IMR-90 (cell line): ENCODE measurements at regions not wholly inside any gene's neighbourhood (a gene's known extent, or its start where the extent isn't known, plus 50 kb on each side); places are given as distances from the start of the nearest gene placed in this dataset.

Source experiments
- ATAC-seq: fragments of 200-7000 bp; cut with Tn5 transposase; 2 replicates; pipeline ENCODE4 v1.9.1; 2020; ENCODE audit warnings: low read depth, mild to moderate bottlenecking, moderate library complexity
- BruUV-seq: library from RNA; stranded (reverse); fragments of 400-500 nt; replicated peaks from 2 replicates; lab custom pipeline; 2021; lab: Mats Ljungman, UMichigan
- CTCF ChIA-PET: fragments of 300-600 bp; formaldehyde crosslinking; extraction: SDS; loops from one replicate; lab custom pipeline; 2021; ENCODE audit warnings: antibody characterized with exemption; lab: Yijun Ruan, JAX
- POLR2A ChIA-PET: fragments of 300-600 bp; sonication (Branson Sonifier 250); formaldehyde crosslinking; loops from one replicate; lab custom pipeline; 2022; ENCODE audit warnings: antibody characterized with exemption; ENCODE audit not compliant: unreplicated experiment; lab: Charles Lee
- DNase-seq: peaks from one replicate; pipeline ENCODE4 v3.0.0; 2013
- H2AFZ ChIP-seq: replicated peaks from 2 replicates; pipeline ENCODE3; 2013; ENCODE audit warnings: low read length, mild to moderate bottlenecking; ENCODE audit not compliant: poor library complexity
- H2AK5ac ChIP-seq: 2 replicates; pipeline ENCODE4 v1.6.1; 2013; ENCODE audit warnings: low read depth, low read length, inconsistent platforms
- H2AK9ac ChIP-seq: replicated peaks from 2 replicates; pipeline ENCODE3; 2013; ENCODE audit warnings: mild to moderate bottlenecking, low read depth, low read length, moderate library complexity; ENCODE audit not compliant: poor library complexity
- H2BK120ac ChIP-seq: 2 replicates; pipeline ENCODE4 v1.6.1; 2013; ENCODE audit warnings: low read depth, low read length, inconsistent platforms
- H2BK15ac ChIP-seq: 3 replicates; pipeline ENCODE4 v1.6.1; 2013; ENCODE audit warnings: low read depth, low read length, inconsistent platforms
- H2BK20ac ChIP-seq: 2 replicates; pipeline ENCODE4 v1.6.1; 2013; ENCODE audit warnings: low read depth, mild to moderate bottlenecking, inconsistent platforms, low read length, moderate library complexity
- H2BK5ac ChIP-seq: 2 replicates; pipeline ENCODE4 v1.6.1; 2013; ENCODE audit warnings: mild to moderate bottlenecking, low read depth, low read length, inconsistent platforms; ENCODE audit not compliant: poor library complexity, severe bottlenecking
- H3K14ac ChIP-seq: replicated peaks from 2 replicates; pipeline ENCODE4 v1.6.1; 2013; ENCODE audit warnings: low read depth, low read length, inconsistent platforms
- H3K18ac ChIP-seq: 2 replicates; pipeline ENCODE4 v1.6.1; 2013; ENCODE audit warnings: low read depth, low read length, control low read depth
- H3K23ac ChIP-seq: 2 replicates; pipeline ENCODE4 v1.6.1; 2013; ENCODE audit warnings: low read depth, low read length, inconsistent platforms
- H3K27ac ChIP-seq: 2 replicates; pipeline ENCODE4 v1.5.1; 2013; ENCODE audit warnings: mild to moderate bottlenecking, control low read depth, low read length; ENCODE audit not compliant: insufficient read depth
- H3K27me3 ChIP-seq: 2 replicates; pipeline ENCODE4 v1.6.1; 2013; ENCODE audit warnings: low read length; ENCODE audit not compliant: control insufficient read depth, insufficient read depth
- H3K36me3 ChIP-seq: 2 replicates; pipeline ENCODE4 v1.6.1; 2013; ENCODE audit warnings: low read length, mixed read lengths; ENCODE audit not compliant: control insufficient read depth, insufficient read depth
- H3K4ac ChIP-seq: 2 replicates; pipeline ENCODE4 v1.6.1; 2013; ENCODE audit warnings: low read depth, low read length, inconsistent platforms
- H3K4me1 ChIP-seq: 2 replicates; pipeline ENCODE4 v1.6.1; 2013; ENCODE audit warnings: low read length, mixed read lengths; ENCODE audit not compliant: control insufficient read depth, insufficient read depth
- H3K4me2 ChIP-seq: 2 replicates; pipeline ENCODE4 v1.6.1; 2013; ENCODE audit warnings: low read depth, mild to moderate bottlenecking, control low read depth, low read length, moderate library complexity
- H3K4me3 ChIP-seq: 2 replicates; pipeline ENCODE4 v1.5.1; 2013; ENCODE audit warnings: low read depth, mild to moderate bottlenecking, control low read depth, low read length, moderate library complexity; ENCODE audit not compliant: insufficient read depth
- H3K56ac ChIP-seq: 2 replicates; pipeline ENCODE4 v1.6.1; 2013; ENCODE audit warnings: low read length, inconsistent platforms; ENCODE audit not compliant: insufficient read depth; ENCODE audit errors: extremely low read depth
- H3K79me1 ChIP-seq, 2 experiments: 2 replicates each; pipeline ENCODE4 v1.6.1; 2013; ENCODE audit warnings: low read length in 2 of 2, inconsistent platforms in 1 of 2, low read depth in 1 of 2
- H3K9ac ChIP-seq: 2 replicates; pipeline ENCODE4 v1.6.1; 2013; ENCODE audit warnings: low read depth, low read length, control low read depth
- H3K9me1 ChIP-seq: 2 replicates; pipeline ENCODE4 v1.6.1; 2013; ENCODE audit warnings: low read length, inconsistent platforms; ENCODE audit not compliant: insufficient read depth
- H3K9me3 ChIP-seq: 2 replicates; pipeline ENCODE4 v1.6.1; 2013; ENCODE audit warnings: low read length; ENCODE audit not compliant: control insufficient read depth, insufficient read depth
- H4K20me1 ChIP-seq: 2 replicates; pipeline ENCODE4 v1.6.1; 2013; ENCODE audit warnings: low read length, inconsistent platforms; ENCODE audit not compliant: insufficient read depth
- H4K5ac ChIP-seq: 2 replicates; pipeline ENCODE4 v1.6.1; 2013; ENCODE audit warnings: mild to moderate bottlenecking, low read depth, low read length, control low read depth
- H4K8ac ChIP-seq, 2 experiments: 2 replicates each; pipeline ENCODE4 v1.6.1; 2013; ENCODE audit warnings: low read depth in 2 of 2, low read length in 2 of 2, control low read depth in 1 of 2, inconsistent platforms in 1 of 2
- H4K91ac ChIP-seq: 2 replicates; pipeline ENCODE4 v1.6.1; 2013; ENCODE audit warnings: low read depth, low read length, inconsistent platforms; ENCODE audit not compliant: insufficient read depth
- FOS ChIP-seq: fragments of 150-350 bp; IDR thresholded peaks from 2 replicates; pipeline ENCODE4 v1.6.1; 2016; ENCODE audit warnings: low read depth, low read length
- MAZ ChIP-seq: IDR thresholded peaks from 2 replicates; pipeline ENCODE4 v1.6.1; 2012; ENCODE audit warnings: low read depth, mild to moderate bottlenecking, low read length, improper control_type of control experiment, moderate library complexity, borderline replicate concordance
- RAD21 ChIP-seq: IDR thresholded peaks from 2 replicates; pipeline ENCODE4 v1.6.1; 2012; ENCODE audit warnings: low read length, improper control_type of control experiment
- USF2 ChIP-seq: fragments of 150-350 bp; IDR thresholded peaks from 2 replicates; pipeline ENCODE4 v1.6.1; 2017; ENCODE audit warnings: mild to moderate bottlenecking, antibody characterized with exemption, low read length, low read depth
- WGBS, 2 experiments: methylation state at CpG; one replicate each; pipeline versions ENCODE4 v1.1.5 to v1.1.7; 2013; ENCODE audit warnings: missing lambda C conversion rate in 2 of 2; ENCODE audit not compliant: insufficient read length in 1 of 2; ENCODE audit errors: extremely low coverage in 2 of 2; 5-methylcytosine and 5-hydroxymethylcytosine counted together
- dilution Hi-C: fragments of 300-500 bp; cut with HindIII; formaldehyde crosslinking; loops from one replicate; pipeline ENCODE4 v1.14.3; 2018; ENCODE audit warnings: low sequenced_read_pairs; ENCODE audit not compliant: unreplicated experiment
- in situ Hi-C: fragments of 300-500 bp; cut with MboI; formaldehyde crosslinking; loops from 3 replicates; pipeline ENCODE4 v1.14.3; 2019; ENCODE audit warnings: low sequenced_read_pairs, inconsistent platforms, mixed read lengths
- intact Hi-C: fragments of 100-400 bp; cut with micrococcal nuclease; formaldehyde crosslinking; loops from 2 replicates; pipeline ENCODE4 v1.10.0; 2022

- TF ChIP-seq FOS (no peak), USF2 (no peak), MAZ (no peak), RAD21 (no peak)
- no peaks in the 10 kb centered on the region for H3K9me1 ChIP-seq
- H4K5ac ChIP-seq, result no peak overlapping the region
- H3K4me1 ChIP-seq, result no peaks in the 10 kb centered on the region
- in situ Hi-C loops, result no loop called here
- H3K23ac ChIP-seq, result no peak overlapping the region
- no peak overlapping the region for H2BK5ac ChIP-seq
- intact Hi-C loops, result no loop called here
- ChIA-PET CTCF (no interaction called here), POLR2A (no interaction called here)
- no peak overlapping the region for H3K18ac ChIP-seq
- dilution Hi-C loops, result no loop called here
- no peak overlapping the region for H2BK120ac ChIP-seq
- no peak overlapping the region for H3K4me2 ChIP-seq
- no CpG with 5 or more reads among the region's 6 CpGs for WGBS, 2 experiments
- H3K27ac ChIP-seq, result no peak overlapping the region
- DNase-seq, result no peak
- no peak overlapping the region for H3K9ac ChIP-seq
- no peaks in the 10 kb centered on the region for H3K79me1 ChIP-seq
- H3K56ac ChIP-seq, result no peak overlapping the region
- no peak overlapping the region for H3K14ac ChIP-seq
- no peak overlapping the region for H3K4ac ChIP-seq
- no peak overlapping the region for H4K91ac ChIP-seq
- no peak overlapping the region for H4K8ac ChIP-seq
- H3K27me3 ChIP-seq, result no peaks in the 10 kb centered on the region
- H2AK9ac ChIP-seq, result no peak overlapping the region
- no peak overlapping the region for H2BK15ac ChIP-seq
- H2AFZ ChIP-seq, result no peak overlapping the region
- ATAC-seq, result no peak
- no TSS peak for BruUV-seq
- H2BK20ac ChIP-seq, result no peak overlapping the region
- peaks cover 8% of the 10 kb centered on the region for H3K9me3 ChIP-seq
- no peaks in the 10 kb centered on the region for H4K20me1 ChIP-seq
- no peak overlapping the region for H3K4me3 ChIP-seq
- H2AK5ac ChIP-seq, result no peak overlapping the region
- no peaks in the 10 kb centered on the region for H3K36me3 ChIP-seq
Observed at GRCh38 chr2:5343785-5344335, 348.3 kb upstream of the SOX11 start.
